Loucy (cell line): ENCODE measurements at regions not wholly inside any gene's neighbourhood (a gene's known extent, or its start where the extent isn't known, plus 50 kb on each side); places are given as distances from the start of the nearest gene placed in this dataset.

Experiments used
- CTCF ChIP-seq: fragments of 200-600 bp; sonication (generic); conservative IDR thresholded peaks from 2 replicates; pipeline ENCODE4 v1.5.1; 2014; ENCODE audit warnings: mild to moderate bottlenecking, antibody characterized with exemption, low read length
- EZH2phosphoT487 ChIP-seq: fragments of 200-600 bp; IDR thresholded peaks from 2 replicates; pipeline ENCODE4 v1.6.1; 2018; ENCODE audit warnings: antibody characterized with exemption, mild to moderate bottlenecking, moderate library complexity, borderline replicate concordance

GRCh38 chr5:12111261-12111660 lies 207.0 kb upstream of the CTNND2 start:
- TF ChIP-seq CTCF (no peak), EZH2phosphoT487 (no peak)
